ENCODE measurements at regions not wholly inside any gene's neighbourhood (a gene's known extent, or its start where the extent isn't known, plus 50 kb on each side); places are given as distances from the start of the nearest gene placed in this dataset.

DNA sequence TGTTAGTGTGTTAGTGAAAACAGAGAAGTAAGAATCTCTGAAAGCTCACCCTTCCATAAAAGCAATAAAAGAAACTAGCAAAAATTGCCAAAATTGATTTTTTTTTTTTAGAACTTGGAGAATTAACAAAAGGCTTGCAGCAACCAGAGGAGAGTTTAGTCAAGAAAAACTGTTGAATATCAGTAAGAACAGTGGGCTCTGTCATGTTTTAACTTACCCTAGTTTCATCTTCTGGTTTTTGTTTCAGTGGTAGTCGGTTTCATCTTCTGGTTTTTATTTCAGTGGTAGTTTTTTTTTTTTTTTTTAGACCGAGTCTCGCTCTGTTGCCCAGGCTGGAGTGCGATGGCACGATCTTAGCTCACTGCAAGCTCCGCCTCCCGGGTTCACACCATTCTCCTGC lies 580.9 kb downstream of the NYAP2 start:
- DNase-seq (ENCODE audit: low read depth): no peak

- no peak for DNase-seq (ENCODE audit: low read depth)
Measured at GRCh38 chr2:225971433-225971832, 571.9 kb downstream of the NYAP2 start.

GRCh38 chr2:225948903-225949302 lies 549.4 kb downstream of the NYAP2 start:
- no peak for DNase-seq (ENCODE audit: low read depth)

GRCh38 chr2:225938991-225939390 lies 539.5 kb downstream of the NYAP2 start:
- no peak for DNase-seq (ENCODE audit: low read depth)

- DNase-seq (ENCODE audit: low read depth): no peak
Measured at GRCh38 chr2:225937625-225938187, 538.2 kb downstream of the NYAP2 start.

GRCh38 chr2:225932811-225933413 lies 533.4 kb downstream of the NYAP2 start:
- no peak for DNase-seq (ENCODE audit: low read depth)

DNA sequence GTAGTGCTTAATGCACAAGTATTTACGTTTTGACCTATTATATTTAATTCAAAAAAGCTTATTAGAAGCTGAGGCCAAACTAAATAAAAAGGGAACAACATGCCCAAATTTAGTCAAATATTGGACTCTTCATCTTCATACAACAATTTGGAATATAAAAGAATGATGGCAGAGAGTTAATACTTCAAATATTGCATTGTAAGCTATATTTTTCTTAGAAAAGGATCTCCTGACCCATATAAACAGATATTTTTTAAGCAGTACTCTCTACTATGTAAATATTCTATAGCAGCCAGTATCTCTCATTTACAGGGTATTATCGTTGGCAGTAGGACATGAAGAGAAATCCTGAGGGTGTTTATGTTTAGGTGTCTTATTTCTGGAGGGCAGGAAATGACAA lies 531.2 kb downstream of the NYAP2 start:
- DNase-seq (ENCODE audit: low read depth): no peak

DNA sequence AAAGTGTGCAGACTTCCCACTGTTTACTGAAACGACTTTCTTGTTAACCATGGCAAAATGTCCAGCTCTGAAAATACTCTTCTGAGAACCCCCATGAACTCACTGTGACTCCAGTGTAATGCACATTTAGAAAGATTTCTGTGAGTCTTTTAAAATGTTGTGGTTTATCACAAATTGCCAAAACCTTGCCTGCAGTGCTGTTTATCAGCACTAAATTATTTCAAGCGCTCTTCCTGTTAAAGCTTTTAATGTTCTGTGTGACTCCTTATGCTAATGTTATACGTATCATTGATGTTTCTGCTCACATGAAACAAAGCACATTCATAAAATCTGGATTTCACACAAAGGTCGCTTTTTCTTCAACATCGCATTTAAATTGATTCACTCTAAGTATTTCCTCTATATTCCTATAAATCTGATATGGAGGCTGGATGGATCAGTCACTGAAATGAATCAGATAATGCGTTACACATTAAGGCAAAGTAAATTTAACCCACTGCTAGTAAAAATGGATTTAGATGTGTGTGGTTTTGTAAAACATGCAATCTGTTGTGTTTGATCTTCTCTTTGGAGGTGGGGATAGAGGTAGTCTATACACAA lies 521.2 kb downstream of the NYAP2 start:
- no peak for DNase-seq (ENCODE audit: low read depth)

- DNase-seq (ENCODE audit: low read depth): no peak
Measured at GRCh38 chr2:225916692-225917091, 517.2 kb downstream of the NYAP2 start.

GRCh38 chr2:225911019-225911418 lies 511.5 kb downstream of the NYAP2 start:
- DNase-seq (ENCODE audit: low read depth): no peak

DNA sequence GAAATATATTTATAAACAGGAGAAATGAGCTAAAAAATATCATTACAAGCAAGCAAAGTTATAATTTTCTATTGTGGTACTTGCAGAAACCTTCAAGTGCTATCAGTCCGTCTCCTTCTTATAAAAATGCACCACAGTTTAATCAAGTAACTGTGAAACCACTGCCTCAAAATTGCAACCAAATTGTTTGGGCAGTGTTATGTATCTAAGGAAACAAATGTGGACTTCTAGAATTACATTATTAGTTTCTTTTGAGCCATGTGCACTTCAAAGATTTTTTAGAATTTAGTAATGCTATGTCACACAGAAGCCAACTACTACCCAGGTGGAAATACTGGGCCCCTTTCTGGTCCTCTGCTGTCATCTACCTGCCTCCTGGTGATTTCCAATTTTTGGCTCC lies 495.6 kb downstream of the NYAP2 start:
- DNase-seq (ENCODE audit: low read depth): peak; percentile 10

GRCh38 chr2:225894236-225894980 lies 494.9 kb downstream of the NYAP2 start:
- peak; percentile 53 for DNase-seq (ENCODE audit: low read depth)

DNA sequence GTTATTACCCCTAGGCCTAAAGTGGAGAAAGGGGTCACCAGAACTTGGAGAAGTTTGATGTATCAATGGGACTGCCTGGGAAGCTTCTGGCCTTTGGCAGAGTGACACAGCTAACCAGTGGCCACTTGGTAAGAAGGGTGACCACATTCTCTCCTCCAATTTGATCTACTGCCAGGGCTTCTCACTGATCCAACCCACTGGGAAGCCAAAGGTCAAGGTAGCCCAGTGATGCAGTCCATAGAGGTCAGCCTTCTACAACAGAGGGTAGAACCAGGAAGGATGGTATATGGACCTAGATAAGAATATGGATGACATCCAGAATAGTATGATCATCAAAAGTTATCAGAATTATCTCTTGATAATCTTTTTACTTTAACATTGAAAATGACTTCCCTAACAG lies 493.6 kb downstream of the NYAP2 start:
- no peak for DNase-seq (ENCODE audit: low read depth)

GRCh38 chr2:225891771-225892170 lies 492.3 kb downstream of the NYAP2 start:
- no peak for DNase-seq (ENCODE audit: low read depth)

- no peak for DNase-seq (ENCODE audit: low read depth)
Measured at GRCh38 chr2:225891013-225891412, 491.5 kb downstream of the NYAP2 start.

GRCh38 chr2:225889452-225889851 lies 489.9 kb downstream of the NYAP2 start:
- peak; percentile 88 for DNase-seq (ENCODE audit: low read depth)

DNA sequence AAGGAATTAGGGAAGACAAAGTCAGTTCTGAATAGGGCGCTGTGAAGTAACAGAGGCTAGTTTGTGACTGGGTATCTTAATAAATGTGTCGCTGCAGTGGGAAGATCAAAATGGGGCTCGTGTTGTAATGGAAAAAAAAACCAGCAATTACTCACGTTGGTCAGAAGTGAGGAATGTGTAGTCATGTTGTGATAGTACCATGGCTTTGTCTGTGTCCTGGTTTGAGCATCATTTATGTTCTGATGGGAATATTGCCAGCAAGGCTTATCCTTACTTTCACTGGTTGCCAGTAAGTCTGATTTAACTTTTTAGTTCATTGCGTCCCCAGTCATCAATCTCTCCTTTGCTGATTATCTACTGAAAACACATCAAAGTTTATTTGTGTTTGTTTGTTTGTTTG lies 467.6 kb downstream of the NYAP2 start:
- DNase-seq (ENCODE audit: low read depth): no peak

- DNase-seq (ENCODE audit: low read depth): no peak
Measured at GRCh38 chr2:225865468-225865867, 466.0 kb downstream of the NYAP2 start.

DNA sequence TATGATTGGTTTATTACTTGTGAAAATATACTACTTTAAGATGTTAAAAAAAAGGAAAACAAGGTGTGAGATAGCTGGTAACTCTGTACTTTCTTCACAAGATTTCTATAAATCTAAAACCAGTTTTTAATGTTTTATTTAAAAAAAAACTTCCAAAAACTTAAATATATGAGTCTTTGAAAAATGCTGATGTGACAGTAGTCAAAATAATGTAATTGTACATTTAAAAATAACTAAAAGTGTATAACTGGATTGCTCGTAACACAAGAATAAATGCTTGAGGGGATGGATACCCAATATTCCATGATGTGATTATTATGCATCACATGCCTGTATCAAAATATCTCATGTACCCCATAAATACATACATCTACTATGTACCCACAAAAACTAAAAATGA lies 464.9 kb downstream of the NYAP2 start:
- no peak for DNase-seq (ENCODE audit: low read depth)

DNA sequence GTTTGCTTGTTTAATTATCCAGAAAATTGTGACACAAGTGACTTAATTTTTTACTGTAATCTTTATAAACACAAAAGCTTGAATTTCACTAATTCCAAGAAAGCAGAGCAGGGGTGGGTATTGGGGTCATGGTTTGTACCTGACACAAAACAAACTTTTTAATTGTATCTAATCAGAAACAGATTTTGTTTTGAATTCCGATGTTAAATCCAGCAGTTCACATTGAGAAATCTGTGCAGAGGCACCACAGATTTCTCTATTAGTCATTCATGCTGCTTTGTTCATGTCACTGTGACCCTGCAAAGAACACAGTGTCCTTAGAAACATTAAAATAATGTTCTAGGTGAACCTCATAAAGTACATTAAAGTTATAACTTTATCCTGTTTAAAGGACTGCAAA lies 443.4 kb downstream of the NYAP2 start:
- DNase-seq (ENCODE audit: low read depth): peak; percentile 13

DNA sequence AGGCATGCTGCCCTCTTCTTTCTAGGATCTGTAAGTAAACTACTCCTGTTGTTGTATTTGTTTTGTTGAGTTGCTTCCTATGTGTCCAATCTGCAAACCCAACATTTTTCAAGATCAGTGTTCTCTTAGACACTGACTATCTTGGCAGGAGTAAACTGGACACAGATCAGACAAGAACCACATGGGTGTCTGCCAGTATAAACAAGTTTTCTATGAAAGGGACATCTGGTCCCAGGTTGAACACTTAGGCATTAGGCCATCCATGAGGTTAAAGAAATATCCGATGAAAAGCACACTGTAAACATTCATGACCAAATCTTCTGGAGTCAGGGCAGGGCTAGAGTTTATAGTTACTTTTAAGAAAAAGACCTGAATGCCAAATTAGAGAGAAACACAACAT lies 441.8 kb downstream of the NYAP2 start:
- DNase-seq (ENCODE audit: low read depth): no peak

GRCh38 chr2:225837328-225837727 lies 437.8 kb downstream of the NYAP2 start:
- DNase-seq (ENCODE audit: low read depth): no peak

GRCh38 chr2:225824748-225825449 lies 425.4 kb downstream of the NYAP2 start:
- DNase-seq (ENCODE audit: low read depth): no peak

All from GM04504 (cell line).